SK-N-MC (cell line): ENCODE measurements at regions not wholly inside any gene's neighbourhood (a gene's known extent, or its start where the extent isn't known, plus 50 kb on each side); places are given as distances from the start of the nearest gene placed in this dataset.

Source experiments
- EZH2 ChIP-seq: fragments of 200-600 bp; sonication (generic); IDR thresholded peaks from one replicate; pipeline ENCODE4 v1.6.1; 2017; ENCODE audit warnings: antibody characterized with exemption
- POLR2AphosphoS5 ChIP-seq: IDR thresholded peaks from 2 replicates; pipeline ENCODE4 v1.6.1; 2012; ENCODE audit warnings: mild to moderate bottlenecking, low read depth, low read length, borderline replicate concordance

DNA sequence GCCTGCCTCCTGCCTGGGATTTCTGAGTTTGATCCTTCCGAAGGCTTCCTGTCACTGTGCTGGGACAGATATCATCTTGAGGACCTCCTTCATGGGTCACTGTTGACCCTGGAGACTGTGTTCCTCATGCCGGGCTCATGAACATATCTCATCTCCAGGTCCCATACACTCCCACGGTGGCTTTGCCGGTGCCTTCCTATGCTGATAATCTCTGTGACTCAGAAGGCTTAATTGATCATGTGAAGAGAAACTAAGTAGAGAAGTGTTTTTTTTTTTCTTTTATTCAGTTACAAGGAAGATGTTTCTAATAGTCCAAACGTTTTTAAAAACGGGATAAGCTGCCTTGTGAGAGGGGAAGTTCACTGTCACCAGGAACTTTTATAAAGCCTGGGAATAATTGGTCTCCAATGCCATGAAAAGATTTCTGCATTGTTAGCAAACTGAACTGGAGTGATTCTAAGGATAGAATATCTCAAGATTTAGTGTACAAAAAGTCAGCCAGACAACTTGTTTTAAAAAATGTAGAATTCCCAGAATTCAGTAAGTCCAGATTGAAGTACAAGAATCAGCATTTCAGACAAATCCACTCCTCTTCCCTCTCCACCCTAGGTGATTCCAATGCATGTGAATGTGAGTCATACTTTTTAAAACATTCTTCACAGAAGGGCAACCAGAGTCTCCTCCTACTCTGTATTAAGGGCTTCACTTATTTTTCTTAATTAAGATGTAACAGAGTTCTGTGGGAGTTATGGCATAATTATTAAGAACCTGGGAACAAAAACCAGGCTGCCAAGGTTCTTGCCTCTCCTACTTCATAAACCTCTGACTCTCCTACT is 139.8 kb upstream of the LGR5 start:
- TF ChIP-seq EZH2 (no peak), POLR2AphosphoS5 (no peak)
